Inflammatory macrophage treated with lipopolysaccharide for 1 hour (primary cell): ENCODE measurements at regions not wholly inside any gene's neighbourhood (a gene's known extent, or its start where the extent isn't known, plus 50 kb on each side); places are given as distances from the start of the nearest gene placed in this dataset.

ENCODE experiments used
- DNase-seq, 2 donors: peaks; one replicate each; pipeline ENCODE4 v3.0.0-alpha.2; 2020 to 2022

GRCh38 chr13:30026909-30027308 lies 176.5 kb upstream of the UBL3 start:
- DNase-seq: no peak

DNA sequence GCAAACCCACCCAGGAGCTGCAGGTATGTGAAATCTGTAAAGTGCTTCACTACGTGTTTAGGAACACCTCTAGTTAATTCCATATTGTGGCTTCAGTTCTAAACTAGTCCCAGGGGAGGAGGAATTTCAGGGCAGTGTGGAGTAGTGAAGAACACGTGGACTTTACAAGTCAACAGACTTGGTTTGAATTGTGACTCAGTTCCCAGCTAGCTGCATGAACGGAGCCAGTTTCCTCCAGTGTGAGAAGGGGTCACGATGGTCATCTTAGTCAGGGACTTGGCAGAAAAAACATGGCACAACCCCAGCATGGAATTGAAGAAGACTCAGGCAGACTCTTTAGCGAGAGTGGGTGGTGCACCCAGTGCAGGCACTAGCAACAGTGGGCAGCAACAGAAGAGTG lies 175.7 kb upstream of the UBL3 start:
- no peak for DNase-seq

- no peak for DNase-seq
Measured at GRCh38 chr13:30025351-30025750, 174.9 kb upstream of the UBL3 start.

DNA sequence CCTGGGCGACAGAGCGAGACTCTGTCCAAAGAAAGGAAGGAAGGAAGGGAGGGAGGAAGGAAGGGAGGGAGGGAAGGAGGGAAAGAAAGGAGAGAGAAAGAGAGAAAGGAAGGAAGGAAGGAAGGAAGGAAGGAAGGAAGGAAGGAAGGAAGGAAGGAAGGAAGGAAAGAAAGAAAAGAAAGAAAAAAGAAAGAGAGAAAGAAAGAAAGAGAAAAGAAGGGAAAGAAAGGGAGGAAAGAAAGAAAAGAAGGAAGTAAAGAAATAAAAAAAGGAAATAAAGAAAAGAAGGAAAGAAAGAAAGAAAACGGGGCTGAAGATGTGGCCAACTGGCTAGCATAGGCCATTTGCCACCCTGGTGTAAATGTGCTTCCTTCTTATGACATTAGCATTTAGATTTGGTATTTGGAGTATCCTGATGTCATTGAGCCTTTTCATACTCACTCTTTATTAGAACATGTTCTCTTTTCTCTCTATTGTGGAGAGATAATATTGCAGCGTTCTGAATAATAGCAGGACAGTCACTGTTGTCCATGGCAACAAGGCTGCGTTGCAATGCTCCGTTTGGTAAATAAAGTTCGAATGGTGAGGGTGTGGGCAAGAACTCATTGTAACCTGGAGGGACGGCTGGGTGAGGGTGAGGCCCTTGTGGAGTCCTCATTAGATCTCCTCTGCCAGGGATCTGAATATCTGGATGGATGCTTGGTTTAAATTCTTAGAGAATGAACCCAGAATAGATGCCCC lies 173.9 kb upstream of the UBL3 start:
- no peak for DNase-seq

GRCh38 chr13:30023196-30023895 lies 172.9 kb upstream of the UBL3 start:
- DNase-seq: no peak

- DNase-seq: no peak
Measured at GRCh38 chr13:30022796-30023195, 172.4 kb upstream of the UBL3 start.

GRCh38 chr13:30022256-30022655 lies 171.8 kb upstream of the UBL3 start:
- no peak for DNase-seq

DNA sequence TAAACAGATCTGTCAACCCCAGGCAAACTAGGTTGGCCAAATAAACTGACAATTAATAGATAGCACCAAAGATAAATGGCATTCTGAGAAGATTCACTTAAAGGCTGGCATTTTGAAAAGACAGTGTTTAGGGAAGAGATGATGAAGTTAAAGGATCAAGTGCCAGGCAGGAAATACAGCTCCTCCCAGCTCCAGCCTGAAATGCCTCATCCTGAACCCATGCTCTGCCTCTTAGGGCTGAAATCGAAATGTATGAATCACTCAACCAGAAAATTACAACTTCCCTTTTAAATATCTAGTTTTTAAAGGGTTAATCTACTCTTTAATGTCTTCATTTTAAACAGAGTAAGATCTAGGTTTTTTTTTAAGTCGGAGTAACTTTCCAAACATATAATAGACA lies 171.2 kb upstream of the UBL3 start:
- no peak for DNase-seq

DNA sequence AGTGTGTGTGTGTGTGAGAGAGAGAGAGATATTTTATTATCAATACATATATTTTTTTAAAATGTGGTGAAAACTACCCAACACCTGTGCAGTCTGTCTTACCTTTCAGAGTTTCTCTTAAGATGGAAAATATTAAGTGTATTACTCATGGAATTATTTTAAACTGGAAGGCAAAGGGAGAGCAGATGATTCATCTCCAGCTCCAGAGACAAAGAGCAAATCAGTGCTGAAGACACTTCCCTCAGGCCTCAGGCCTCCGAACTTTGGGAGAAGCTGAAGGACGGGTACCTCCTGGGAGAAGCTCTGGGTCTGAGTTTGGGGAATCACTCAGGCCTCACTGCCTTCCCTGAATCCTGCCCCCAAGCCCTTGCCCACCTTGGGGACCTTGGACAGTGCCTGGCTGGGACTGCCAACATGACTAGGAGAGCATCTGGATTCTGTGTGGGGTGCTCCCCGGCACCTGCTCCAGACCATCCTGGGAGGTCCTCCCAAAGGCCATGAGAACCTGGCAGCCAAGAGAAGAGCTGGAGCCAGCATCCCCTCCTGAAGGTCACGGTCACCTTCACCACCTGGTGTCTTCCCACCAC lies 170.4 kb upstream of the UBL3 start:
- no peak for DNase-seq

DNA sequence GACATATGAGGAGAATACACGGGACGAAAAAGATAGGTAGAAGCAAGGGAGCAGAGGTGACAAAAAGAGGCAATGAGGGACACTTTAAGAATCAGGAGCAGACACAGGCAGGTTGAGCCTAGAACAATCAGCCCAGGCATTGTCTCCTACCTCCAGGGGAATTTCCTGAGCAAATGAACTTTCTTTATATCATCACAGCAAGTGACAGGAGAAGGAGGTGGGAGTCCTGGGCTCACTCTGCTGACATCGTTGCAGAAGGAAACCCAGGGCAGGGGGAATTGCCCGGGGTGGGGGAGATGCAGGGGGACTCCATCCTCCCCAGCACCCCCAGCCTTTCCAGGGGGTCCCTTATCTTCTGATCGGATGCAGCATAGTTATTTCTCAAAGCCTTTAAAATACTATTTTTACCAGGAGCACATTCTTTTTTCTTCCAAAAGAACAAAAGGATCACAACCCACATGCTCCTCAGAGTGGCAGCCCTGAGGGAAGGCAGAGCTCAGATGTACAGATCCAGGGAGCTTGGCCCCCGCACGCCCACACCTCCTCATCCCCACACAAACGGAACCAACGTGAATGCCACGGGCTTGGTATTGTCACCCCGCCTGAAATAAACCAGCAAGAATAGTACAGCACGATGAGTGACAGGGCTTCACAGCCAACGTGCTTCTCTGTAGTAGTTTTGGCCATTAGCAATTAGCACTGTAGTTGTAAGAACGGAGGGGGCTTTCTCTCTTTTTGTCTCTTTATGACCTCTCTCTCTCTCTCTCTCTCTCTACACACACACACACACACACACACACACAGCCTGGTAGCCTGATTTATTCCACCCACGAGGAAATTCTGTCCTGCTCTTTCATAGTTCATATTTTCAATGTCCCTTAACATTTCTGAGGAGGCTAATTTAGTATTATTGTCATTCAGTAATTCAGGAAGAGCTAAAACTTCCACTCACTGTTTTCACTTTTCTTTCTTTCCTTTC lies 169.5 kb upstream of the UBL3 start:
- DNase-seq: no peak

DNA sequence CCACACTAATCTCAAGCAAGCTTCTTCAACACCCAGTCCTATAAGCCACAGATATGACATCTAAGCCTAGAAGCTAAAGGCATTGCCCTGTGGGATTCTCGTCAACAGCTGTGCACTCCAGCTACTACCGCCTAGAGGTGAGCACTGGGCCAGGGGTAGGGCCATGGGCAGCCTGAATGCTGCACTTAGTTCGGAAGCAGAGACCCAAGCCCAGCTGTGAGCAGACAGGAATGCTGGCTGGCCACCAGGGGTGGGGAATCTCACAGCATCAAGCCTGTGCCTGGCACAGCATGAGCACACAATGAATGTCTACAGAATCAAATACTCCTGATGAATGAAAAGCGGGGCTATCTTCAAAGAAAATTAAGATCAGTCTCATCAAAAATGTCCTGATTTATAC lies 167.5 kb upstream of the UBL3 start:
- no peak for DNase-seq

DNA sequence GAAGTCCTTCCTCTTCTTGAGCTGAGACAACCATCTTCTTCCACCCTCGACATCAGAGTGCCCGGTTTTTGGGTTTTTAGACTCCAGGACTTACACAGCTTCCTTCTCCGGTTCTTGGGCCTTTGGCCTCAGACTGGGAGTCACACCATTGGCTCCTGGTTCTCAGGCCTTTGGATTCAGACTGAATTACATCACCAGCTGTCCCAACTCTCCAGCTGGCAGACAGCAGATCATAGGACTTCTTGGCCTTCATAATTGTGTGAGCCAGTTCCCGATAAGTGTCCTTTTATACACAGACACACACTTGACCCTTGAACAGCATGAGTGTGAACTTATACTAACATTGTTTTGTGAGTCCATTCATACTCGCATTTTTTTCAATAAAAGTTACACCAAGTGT lies 166.0 kb upstream of the UBL3 start:
- DNase-seq: no peak

DNA sequence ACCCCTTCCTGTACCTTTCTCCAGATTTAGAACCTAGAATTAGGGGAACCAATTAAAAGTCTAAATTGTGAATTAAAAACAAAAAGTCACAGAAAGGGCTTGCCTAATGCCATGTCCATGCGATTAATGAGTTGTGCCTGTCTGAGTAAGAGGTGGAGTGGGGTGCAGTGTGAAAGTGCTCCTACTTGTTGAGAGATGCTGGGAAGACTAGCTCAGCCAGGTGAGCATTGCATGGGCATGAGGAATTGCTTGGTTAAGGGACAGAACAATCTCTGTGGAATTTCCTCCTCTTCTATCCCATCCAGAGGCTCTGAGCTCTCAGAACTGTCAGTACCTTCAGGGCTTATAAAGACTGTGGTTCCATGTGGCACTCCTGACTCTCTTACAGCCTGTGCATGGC lies 159.0 kb upstream of the UBL3 start:
- DNase-seq: no peak

GRCh38 chr13:30006246-30006645 lies 155.8 kb upstream of the UBL3 start:
- no peak for DNase-seq

DNA sequence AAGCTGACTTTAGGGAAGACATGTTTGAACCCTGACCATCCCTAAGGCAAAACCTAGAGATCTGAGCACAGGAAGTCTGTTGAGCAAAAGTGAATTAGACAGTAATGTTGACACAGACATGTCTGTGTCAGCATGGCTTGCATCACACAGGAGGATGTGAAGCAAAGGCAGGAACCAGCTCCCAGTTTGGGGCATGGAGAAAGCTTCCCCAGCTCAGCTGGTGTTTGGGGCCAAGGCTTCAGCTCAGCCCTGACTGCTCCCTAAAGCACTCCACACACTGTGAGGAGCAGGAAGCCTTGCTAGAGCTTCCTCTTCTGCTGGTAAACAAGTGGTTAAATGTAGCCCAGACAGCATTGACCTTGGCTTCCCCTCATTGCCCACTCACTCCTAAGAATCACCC lies 153.8 kb upstream of the UBL3 start:
- DNase-seq: peak; percentile 9 to 38

GRCh38 chr13:30002577-30002976 lies 152.2 kb upstream of the UBL3 start:
- DNase-seq: peak; percentile 1 to 41

- DNase-seq: no peak
Measured at GRCh38 chr13:30000370-30000765, 150.0 kb upstream of the UBL3 start.

DNA sequence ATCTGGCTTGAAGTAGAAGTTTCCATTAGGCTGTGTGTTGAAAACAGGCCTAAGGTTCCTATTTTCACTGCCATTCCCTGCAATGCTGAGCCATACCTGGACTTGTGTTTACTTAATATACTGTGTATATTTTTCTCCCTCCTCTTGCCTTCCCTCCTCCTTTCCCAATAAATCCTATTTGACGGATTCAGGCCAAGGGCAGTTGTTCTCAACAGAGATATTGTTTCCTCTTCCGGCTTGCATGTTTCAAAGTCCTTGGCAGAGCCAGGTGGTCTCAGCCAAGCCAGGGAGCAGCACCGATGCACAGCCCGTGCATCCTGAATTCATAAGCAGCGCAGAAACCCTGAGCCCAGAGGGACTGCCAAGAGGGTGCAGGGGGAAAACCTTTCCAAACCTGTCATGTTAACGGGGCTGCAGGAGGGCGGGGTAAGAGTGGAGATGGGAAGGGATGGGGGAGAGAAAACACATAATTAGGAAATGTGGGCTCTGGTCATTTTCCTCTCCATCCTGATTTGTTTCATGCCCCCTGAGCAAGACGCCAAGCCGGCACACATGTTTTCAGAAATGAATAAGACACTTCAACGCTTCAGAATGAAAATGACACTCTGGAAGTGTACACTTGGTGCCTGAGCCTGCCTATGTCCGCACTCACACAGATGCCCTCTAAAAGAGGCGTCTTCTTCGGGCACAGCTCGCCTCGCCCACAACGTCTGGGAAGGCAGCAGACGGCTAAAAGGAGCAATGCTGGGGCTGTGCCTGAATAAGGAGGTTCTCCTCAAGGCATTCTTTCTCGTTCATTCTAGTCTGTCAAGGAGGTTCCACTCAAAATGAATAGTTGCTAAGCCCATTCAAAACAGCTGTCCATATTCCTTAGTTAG lies 149.3 kb upstream of the UBL3 start:
- DNase-seq: no peak

DNA sequence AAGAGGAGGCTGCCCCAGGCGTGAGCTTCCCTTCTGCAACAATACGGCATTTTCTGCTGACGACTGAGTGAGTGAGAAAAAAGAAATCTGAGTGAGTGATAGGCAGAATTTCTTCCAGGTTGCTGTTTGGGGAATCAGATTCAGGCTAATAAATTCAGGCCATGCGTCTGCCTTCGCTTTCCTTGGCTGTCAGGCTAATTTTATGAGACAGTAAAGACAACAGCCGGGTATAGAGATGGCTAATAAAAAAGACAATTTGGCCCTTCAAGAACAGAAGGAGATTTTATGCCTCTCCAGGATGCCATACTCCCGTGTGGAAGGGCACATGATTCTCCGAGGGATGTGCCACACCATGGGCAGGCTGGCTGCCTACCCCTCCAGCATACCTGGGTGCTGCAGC lies 145.9 kb upstream of the UBL3 start:
- DNase-seq: no peak

- DNase-seq: no peak
Measured at GRCh38 chr13:29994911-29995595, 144.6 kb upstream of the UBL3 start.

- DNase-seq: no peak
Measured at GRCh38 chr13:29993716-29994488, 143.5 kb upstream of the UBL3 start.
